BLaER1 treated with 17β-estradiol and CSF1 and Interleukin-3, amounts not matched to agents 10 nM and 100 nM (cell line): ENCODE measurements at regions not wholly inside any gene's neighbourhood (a gene's known extent, or its start where the extent isn't known, plus 50 kb on each side); places are given as distances from the start of the nearest gene placed in this dataset.

ENCODE experiments used
- H3K27ac ChIP-seq, 11 experiments: shearing (Covaris generic); formaldehyde crosslinking; 2 replicates each; pipeline ENCODE4 v1.8.1; 2022
- H3K27me3 ChIP-seq, 11 experiments: shearing (Covaris generic); formaldehyde crosslinking; 2 replicates each; pipeline ENCODE4 v1.8.1; 2022
- H3K36me3 ChIP-seq, 11 experiments: shearing (Covaris generic); formaldehyde crosslinking; 2 replicates each; pipeline ENCODE4 v1.8.1; 2022
- H3K4me1 ChIP-seq, 10 experiments: shearing (Covaris generic); formaldehyde crosslinking; 2 replicates each; pipeline ENCODE4 v1.8.1; 2022
- H3K4me2 ChIP-seq, 11 experiments: shearing (Covaris generic); formaldehyde crosslinking; 2 replicates each; pipeline ENCODE4 v1.8.1; 2022
- H3K4me3 ChIP-seq, 10 experiments: shearing (Covaris generic); formaldehyde crosslinking; 2 replicates each; pipeline ENCODE4 v1.8.1; 2022
- H3K9ac ChIP-seq, 11 experiments: shearing (Covaris generic); formaldehyde crosslinking; 2 replicates each; pipeline ENCODE4 v1.8.1; 2022
- H3K9me3 ChIP-seq, 11 experiments: shearing (Covaris generic); formaldehyde crosslinking; replicated peaks in 1 of 11; 2 replicates each; pipeline ENCODE4 v1.8.1; 2022
- H4K20me1 ChIP-seq, 11 experiments: shearing (Covaris generic); formaldehyde crosslinking; 2 replicates each; pipeline ENCODE4 v1.8.1; 2022
- Cebpa-rat ChIP-seq, 11 experiments: shearing (Covaris generic); IDR thresholded peaks; 2 replicates each; pipeline ENCODE4 v1.8.1; 2022

DNA sequence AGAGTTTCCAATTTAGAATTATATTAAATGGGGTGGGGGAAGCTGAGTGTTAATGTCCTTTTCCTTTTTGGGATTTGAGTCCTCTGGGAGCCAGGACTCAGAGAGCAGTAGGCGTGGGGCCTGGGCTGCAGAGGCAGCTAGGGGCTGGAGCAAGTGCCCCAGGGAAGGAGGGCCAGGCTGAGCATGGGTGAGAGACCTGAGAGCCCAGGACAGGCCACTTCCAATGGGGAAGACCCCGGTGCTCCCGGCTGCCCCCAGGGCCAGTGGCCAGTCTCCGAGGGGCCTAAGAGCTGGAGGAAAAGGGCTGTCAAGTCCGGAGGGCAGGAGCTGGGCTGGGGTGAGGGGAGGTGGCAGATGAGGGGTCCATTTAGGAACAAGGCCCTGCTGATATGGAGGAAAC lies 371.5 kb downstream of the ZNF536 start:
- Histone ChIP-seq H3K4me1 (peaks cover 0 to 8% (median 0%) of the 10 kb centered on the region in 10 experiments; a peak in 4 of 20 replicates), H3K36me3 (no peaks in the 10 kb centered on the region), H3K4me2 (no peak overlapping the region), H4K20me1 (no peaks in the 10 kb centered on the region), H3K27me3 (no peaks in the 10 kb centered on the region), H3K4me3 (no peak overlapping the region), H3K9me3 (peaks cover 0 to 2% (median 0%) of the 10 kb centered on the region in 11 experiments; a peak in 1 of 22 replicates), H3K9ac (no peak overlapping the region), H3K27ac (no peak overlapping the region)
- no peak for TF ChIP-seq Cebpa-rat (IDR thresholded peaks at IDR 0.05)

DNA sequence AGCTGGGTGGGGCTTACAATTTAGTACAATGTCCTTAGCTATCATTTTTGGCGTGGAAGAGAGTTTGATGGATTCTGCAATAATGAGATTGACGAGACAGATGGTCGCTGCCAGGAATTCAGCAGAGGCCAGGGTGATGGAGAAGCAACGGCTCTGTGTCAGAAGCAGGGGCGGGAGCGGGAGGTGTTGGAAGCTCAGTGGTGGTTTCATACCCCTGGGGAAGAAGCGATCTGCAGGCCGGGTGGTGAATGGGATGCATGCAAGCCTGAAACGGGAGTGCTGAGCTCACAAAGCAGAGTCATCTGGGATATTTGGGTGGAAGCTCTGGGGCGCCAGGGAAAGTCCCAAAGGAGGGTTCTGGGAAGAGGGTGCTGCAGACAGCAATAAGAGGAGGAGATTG lies 370.8 kb downstream of the ZNF536 start:
- Histone ChIP-seq H3K27ac (no peak overlapping the region), H3K27me3 (no peaks in the 10 kb centered on the region), H4K20me1 (no peaks in the 10 kb centered on the region), H3K4me2 (no peak overlapping the region), H3K9me3 (no peaks in the 10 kb centered on the region), H3K36me3 (no peaks in the 10 kb centered on the region), H3K9ac (no peak overlapping the region), H3K4me3 (no peak overlapping the region), H3K4me1 (peaks cover 0 to 8% (median 0%) of the 10 kb centered on the region in 10 experiments; a peak in 4 of 20 replicates)
- no peak for TF ChIP-seq Cebpa-rat (IDR thresholded peaks at IDR 0.05)

DNA sequence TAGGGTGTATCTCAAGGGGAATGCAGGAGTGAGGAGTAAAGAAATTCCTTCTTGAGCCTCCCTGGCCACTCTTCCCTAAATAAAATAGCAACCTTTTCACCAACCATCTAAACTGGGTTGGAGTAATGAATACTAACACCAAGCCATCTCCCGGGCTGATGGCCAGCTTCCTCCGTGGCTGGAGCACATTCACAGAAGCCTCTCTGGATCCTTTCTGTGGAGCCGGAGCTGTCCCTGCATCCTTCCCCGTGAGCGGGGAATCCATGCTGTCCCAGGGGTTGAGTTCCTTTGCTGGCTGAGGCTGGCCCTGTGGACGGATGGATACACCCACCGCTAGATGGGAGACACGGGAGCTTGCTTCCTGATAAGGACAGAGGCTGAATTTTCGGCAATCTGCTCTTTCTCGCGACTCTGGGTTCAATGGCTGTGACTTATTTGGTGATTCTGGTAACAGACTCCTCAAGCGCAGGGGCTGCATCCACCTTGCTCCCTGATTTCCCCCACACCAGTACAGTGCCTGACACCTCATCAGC lies 370.3 kb downstream of the ZNF536 start:
- no peaks in the 10 kb centered on the region for H3K36me3 ChIP-seq
- no peaks in the 10 kb centered on the region for H3K9me3 ChIP-seq
- no peak overlapping the region for H3K27ac ChIP-seq
- no peak overlapping the region for H3K4me2 ChIP-seq
- no peaks in the 10 kb centered on the region for H4K20me1 ChIP-seq
- H3K27me3 ChIP-seq = no peaks in the 10 kb centered on the region
- H3K4me1 ChIP-seq = peaks cover 0 to 4% (median 0%) of the 10 kb centered on the region in 10 experiments; a peak in 4 of 20 replicates
- TF ChIP-seq Cebpa-rat (IDR thresholded peaks at IDR 0.05) = no peak
- no peak overlapping the region for H3K4me3 ChIP-seq
- H3K9ac ChIP-seq = no peak overlapping the region

DNA sequence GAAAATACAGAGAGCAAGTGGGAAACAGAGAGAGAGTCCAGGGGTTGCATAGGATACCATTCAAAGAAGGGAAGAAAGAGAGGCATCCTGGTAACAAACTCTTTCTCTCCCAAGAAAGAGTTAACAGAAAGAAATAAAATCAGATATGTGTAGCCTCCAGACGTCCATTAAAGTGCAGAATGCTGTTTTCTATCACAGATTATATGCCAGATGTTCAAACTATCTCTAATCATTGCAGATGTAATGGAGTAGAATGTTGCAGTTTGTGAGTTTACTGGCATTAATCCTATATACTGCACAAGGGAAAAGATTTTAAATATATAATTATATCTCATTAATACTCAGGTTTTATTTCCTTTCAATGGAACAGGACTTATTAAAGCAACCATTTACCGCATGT lies 369.4 kb downstream of the ZNF536 start:
- H3K9ac ChIP-seq = no peak overlapping the region
- TF ChIP-seq Cebpa-rat (IDR thresholded peaks at IDR 0.05) = no peak
- H3K4me2 ChIP-seq = no peak overlapping the region
- no peak overlapping the region for H3K27ac ChIP-seq
- no peaks in the 10 kb centered on the region for H3K9me3 ChIP-seq
- no peak overlapping the region for H3K4me3 ChIP-seq
- H4K20me1 ChIP-seq = no peaks in the 10 kb centered on the region
- no peaks in the 10 kb centered on the region for H3K27me3 ChIP-seq
- no peaks in the 10 kb centered on the region for H3K4me1 ChIP-seq
- no peaks in the 10 kb centered on the region for H3K36me3 ChIP-seq

DNA sequence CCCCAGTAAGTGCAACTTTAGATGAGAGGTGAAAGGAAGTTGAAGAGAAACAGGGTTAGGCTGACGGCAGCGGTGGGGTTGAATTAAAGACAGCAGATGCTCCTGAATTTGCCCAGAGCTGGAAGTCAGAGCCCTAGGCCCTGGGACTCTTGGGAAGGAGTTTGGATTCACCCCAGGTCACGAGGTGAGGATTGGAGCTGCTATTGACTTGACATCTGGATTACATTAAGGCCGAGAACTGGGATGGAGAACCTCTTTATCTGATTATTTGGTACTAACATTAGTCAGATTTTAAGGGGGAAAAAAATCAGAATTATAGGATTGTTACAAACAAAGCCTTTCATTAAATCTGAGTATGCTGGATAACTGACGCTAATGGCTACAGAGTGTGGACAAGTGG lies 367.2 kb downstream of the ZNF536 start:
- H4K20me1 ChIP-seq = no peaks in the 10 kb centered on the region
- no peaks in the 10 kb centered on the region for H3K27me3 ChIP-seq

DNA sequence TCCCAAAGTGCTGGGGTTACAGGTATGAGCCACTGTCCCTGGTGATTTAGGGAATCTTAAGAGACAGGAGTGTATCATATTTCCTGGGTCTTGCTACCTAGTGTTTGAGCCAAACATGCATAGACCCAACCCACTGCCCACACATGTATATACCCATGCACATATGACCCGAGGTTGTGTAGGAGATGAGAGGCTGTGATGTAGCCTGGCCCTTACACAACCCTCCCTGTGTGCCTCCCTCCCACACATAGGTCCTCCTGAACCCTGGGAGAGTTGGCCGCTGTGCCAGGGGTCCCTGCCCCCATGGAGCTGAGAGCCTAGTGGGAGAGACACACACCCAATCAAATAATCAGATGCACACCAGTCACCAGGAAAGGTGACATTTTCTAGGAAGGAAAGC lies 365.9 kb downstream of the ZNF536 start:
- Histone ChIP-seq H3K36me3 (no peaks in the 10 kb centered on the region), H3K9ac (no peak overlapping the region), H3K9me3 (no peaks in the 10 kb centered on the region), H3K4me2 (no peak overlapping the region), H4K20me1 (no peaks in the 10 kb centered on the region), H3K4me1 (no peaks in the 10 kb centered on the region), H3K27me3 (no peaks in the 10 kb centered on the region), H3K4me3 (no peak overlapping the region), H3K27ac (no peak overlapping the region)
- no peak for TF ChIP-seq Cebpa-rat (IDR thresholded peaks at IDR 0.05)

More for the DNA sequence above, 367.2 kb downstream of the ZNF536 start:
- no peak overlapping the region for H3K9ac ChIP-seq
- TF ChIP-seq Cebpa-rat (IDR thresholded peaks at IDR 0.05) = no peak
- H3K27ac ChIP-seq = no peak overlapping the region
- H3K4me3 ChIP-seq = no peak overlapping the region
- H3K4me1 ChIP-seq = no peaks in the 10 kb centered on the region
- H3K4me2 ChIP-seq = no peak overlapping the region
- H3K9me3 ChIP-seq = no peaks in the 10 kb centered on the region
- no peaks in the 10 kb centered on the region for H3K36me3 ChIP-seq

DNA sequence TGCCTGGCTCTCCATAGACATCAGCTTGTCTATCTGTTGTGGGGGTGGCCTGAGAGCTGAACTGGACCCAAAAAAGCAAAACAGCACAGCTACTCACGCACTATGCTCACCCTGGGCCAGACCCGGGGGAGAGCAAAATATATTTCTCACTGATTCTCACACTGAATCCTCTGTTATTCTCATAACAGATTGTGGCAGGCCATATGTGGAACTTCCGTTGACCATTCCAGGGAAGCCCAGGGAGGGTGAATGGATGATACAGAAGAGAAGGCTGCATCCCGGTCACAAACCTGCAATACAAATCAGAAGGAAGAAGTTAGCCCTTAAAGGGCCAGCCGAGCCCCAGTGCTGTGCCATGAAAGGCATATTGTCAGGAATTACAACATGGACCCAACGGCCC lies 362.5 kb downstream of the ZNF536 start:
- H3K36me3 ChIP-seq = no peaks in the 10 kb centered on the region
- no peaks in the 10 kb centered on the region for H3K27me3 ChIP-seq
- H3K9ac ChIP-seq = no peak overlapping the region
- no peak for TF ChIP-seq Cebpa-rat (IDR thresholded peaks at IDR 0.05)
- H3K4me2 ChIP-seq = no peak overlapping the region
- no peak overlapping the region for H3K4me3 ChIP-seq
- H3K4me1 ChIP-seq = peaks cover 0 to 5% (median 0%) of the 10 kb centered on the region in 10 experiments; a peak in 1 of 20 replicates
- no peak overlapping the region for H3K27ac ChIP-seq
- no peaks in the 10 kb centered on the region for H4K20me1 ChIP-seq
- no peaks in the 10 kb centered on the region for H3K9me3 ChIP-seq

DNA sequence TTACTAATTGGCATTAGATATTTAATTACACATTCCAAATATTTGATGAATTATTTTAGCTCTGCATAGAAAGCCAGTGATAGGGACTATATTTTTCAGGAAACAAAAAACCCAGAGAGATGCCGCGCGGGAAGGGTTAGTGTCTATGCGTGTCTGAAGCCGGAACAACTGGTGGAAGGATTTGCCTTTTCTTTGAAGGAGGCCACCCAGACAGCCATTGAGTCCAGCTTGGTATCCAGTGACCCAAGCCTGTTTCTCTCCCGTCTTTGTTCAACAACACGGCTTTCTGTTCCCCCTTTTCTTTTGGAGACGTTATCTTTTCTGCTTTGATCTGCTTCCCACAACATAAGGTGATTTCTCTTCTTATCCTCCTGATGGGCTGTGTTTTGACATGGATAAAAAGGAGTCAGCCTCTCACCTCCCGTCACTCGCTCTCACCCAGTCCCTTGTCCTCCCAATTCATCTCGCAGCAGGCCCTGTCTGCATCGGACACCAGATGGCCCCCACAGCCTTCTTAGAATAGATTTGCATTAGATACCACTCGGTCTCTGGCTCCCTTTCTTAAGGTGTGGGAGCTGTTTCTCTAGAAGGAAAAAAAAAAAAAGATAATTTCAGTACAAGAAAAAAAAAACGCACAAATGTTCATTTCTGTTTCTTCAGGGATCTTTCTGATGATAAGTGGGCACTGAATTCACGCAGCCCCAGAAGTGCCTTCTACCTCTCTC lies 361.8 kb downstream of the ZNF536 start:
- Histone ChIP-seq H4K20me1 (no peaks in the 10 kb centered on the region), H3K9me3 (no peaks in the 10 kb centered on the region), H3K27me3 (no peaks in the 10 kb centered on the region), H3K4me2 (no peak overlapping the region), H3K9ac (no peak overlapping the region), H3K4me1 (peaks cover 0 to 5% (median 0%) of the 10 kb centered on the region in 10 experiments; a peak in 1 of 20 replicates), H3K36me3 (no peaks in the 10 kb centered on the region), H3K4me3 (no peak overlapping the region), H3K27ac (no peak overlapping the region)
- no peak for TF ChIP-seq Cebpa-rat (IDR thresholded peaks at IDR 0.05)

DNA sequence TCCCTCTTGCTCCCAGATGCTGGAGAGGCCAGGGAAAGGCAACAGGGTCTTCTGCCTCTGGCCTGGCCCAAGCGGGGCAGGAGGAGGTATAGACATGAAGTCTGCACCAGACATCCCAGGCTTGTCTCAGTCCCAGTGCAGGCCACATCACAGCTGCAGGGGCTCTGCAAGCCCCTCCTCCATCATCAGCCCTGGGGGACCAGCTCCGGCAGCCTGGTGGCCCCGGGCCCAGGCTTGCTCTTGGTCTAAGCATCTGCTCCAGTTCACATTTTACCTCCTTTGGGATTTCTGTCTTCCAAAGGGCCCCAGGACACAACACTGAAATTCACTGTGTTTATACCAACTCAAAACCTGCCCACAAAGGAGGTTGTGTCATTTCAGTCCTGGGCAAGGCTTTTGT lies 359.4 kb downstream of the ZNF536 start:
- Histone ChIP-seq H3K27me3 (no peaks in the 10 kb centered on the region), H3K4me2 (no peak overlapping the region), H4K20me1 (no peaks in the 10 kb centered on the region), H3K4me3 (no peak overlapping the region), H3K9me3 (no peaks in the 10 kb centered on the region), H3K36me3 (no peaks in the 10 kb centered on the region), H3K9ac (no peak overlapping the region), H3K27ac (no peak overlapping the region), H3K4me1 (peaks cover 0 to 5% (median 0%) of the 10 kb centered on the region in 10 experiments; a peak in 1 of 20 replicates)
- TF ChIP-seq Cebpa-rat (IDR thresholded peaks at IDR 0.05) = no peak

DNA sequence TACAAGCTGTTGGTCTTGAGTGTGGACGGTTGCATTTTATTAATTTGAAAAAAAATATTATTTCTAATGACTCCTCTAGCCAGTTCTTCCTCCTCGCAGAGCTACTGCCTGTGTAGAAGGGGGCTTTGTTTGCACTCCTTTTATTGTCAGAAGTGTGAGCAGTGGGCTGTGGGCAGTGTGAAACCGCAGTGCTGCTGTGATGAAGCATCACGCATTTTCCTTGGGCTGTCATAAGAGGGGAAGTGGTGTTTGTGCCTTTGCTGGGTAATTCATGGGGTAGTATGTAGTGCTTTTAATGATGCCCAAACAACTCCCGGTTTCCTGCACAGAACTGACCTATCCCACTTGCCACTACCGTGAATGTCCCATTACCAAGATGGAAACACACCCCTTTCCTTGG lies 357.3 kb downstream of the ZNF536 start:
- no peak for TF ChIP-seq Cebpa-rat (IDR thresholded peaks at IDR 0.05)
- Histone ChIP-seq H3K9me3 (no peaks in the 10 kb centered on the region), H4K20me1 (no peaks in the 10 kb centered on the region), H3K9ac (no peak overlapping the region), H3K27me3 (no peaks in the 10 kb centered on the region), H3K4me3 (no peak overlapping the region), H3K27ac (no peak overlapping the region), H3K4me1 (peaks cover 0 to 5% (median 0%) of the 10 kb centered on the region in 10 experiments; a peak in 1 of 20 replicates), H3K36me3 (no peaks in the 10 kb centered on the region), H3K4me2 (no peak overlapping the region)
